ENCODE measurements at regions not wholly inside any gene's neighbourhood (a gene's known extent, or its start where the extent isn't known, plus 50 kb on each side); places are given as distances from the start of the nearest gene placed in this dataset.

DNA sequence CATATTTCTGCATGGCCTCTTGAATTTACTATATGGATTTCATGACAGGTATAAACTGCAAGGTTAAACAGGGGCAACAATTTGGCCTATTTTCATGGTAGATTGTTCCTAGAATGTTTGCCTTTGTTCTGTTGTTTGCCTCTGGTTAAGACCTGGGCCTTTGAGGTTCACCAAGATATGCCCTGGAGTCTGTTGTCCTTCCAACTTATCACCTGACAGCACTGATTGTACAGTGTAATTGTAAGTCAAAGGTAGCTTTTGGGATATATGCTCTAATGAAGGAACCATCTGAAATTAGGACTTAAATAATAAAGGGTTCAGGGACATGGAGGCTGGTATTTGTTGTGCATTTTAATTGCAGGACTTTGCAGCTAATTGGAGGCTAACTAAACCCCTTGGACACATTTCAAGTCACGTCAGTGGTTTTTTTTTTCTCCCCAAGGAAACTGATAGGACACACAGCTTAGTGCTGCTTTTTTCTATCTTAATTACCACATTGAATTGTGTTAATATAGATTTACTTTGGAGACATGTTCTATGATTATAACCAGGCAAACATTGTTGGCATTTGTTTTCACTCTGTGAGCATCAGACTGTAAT lies 771.2 kb upstream of the LINC00305 start:
- intact Hi-C loops (cut with micrococcal nuclease; ENCODE audit: unreplicated experiment), result no loop called here
- Histone ChIP-seq H3K27ac (no peak overlapping the region), H3K4me2 (no peak overlapping the region), H3K9me2 (ENCODE audit: insufficient read depth) (no peaks in the 10 kb centered on the region), H3K4me1 (replicated peaks; ENCODE audit: insufficient read depth) (no peaks in the 10 kb centered on the region), H4K20me1 (ENCODE audit: insufficient read depth) (no peaks in the 10 kb centered on the region), H3F3A (ENCODE audit: insufficient read depth, low read depth) (no peaks in the 10 kb centered on the region), H3K4me3 (no peak overlapping the region), H2AFZ (no peak overlapping the region), H3K36me3 (ENCODE audit: low read depth) (no peaks in the 10 kb centered on the region), H3K9me3 (ENCODE audit: insufficient read depth, low read depth) (no peaks in the 10 kb centered on the region), H3K79me2 (ENCODE audit: low read depth) (no peaks in the 10 kb centered on the region), H3K27me3 (ENCODE audit: insufficient read depth, low read depth) (no peaks in the 10 kb centered on the region)
- TF ChIP-seq, protein P1, sequence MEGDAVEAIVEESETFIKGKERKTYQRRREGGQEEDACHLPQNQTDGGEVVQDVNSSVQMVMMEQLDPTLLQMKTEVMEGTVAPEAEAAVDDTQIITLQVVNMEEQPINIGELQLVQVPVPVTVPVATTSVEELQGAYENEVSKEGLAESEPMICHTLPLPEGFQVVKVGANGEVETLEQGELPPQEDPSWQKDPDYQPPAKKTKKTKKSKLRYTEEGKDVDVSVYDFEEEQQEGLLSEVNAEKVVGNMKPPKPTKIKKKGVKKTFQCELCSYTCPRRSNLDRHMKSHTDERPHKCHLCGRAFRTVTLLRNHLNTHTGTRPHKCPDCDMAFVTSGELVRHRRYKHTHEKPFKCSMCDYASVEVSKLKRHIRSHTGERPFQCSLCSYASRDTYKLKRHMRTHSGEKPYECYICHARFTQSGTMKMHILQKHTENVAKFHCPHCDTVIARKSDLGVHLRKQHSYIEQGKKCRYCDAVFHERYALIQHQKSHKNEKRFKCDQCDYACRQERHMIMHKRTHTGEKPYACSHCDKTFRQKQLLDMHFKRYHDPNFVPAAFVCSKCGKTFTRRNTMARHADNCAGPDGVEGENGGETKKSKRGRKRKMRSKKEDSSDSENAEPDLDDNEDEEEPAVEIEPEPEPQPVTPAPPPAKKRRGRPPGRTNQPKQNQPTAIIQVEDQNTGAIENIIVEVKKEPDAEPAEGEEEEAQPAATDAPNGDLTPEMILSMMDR (conservative IDR thresholded peaks at IDR 0.05), result no peak
- TF ChIP-seq EZH2 (IDR thresholded peaks at IDR 0.05; ENCODE audit: low read depth), result no peak
- ChIA-PET POLR2A (ENCODE audit: unreplicated experiment) (no interaction called here), CTCF (no interaction called here)
- DNase-seq, result no peak
- no TSS peak for BruUV-seq (replicated peaks)

DNA sequence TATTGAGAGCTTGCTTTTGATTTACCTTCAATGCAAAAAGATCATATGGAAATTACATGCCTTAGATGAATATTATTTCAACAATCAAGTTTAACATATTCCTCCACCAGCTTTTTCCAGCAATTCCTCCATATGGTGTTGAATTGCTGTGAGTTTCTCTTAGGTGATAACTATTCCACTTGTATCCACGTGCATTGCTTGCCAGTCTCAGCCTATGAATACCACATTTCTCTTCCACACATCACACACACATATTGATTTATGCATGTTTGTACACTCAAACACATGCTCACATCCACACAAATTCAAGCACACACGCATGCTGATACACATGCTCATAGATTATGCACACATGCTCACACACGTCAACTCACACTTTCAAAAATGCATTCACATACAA lies 770.0 kb upstream of the LINC00305 start:
- H4K20me1 ChIP-seq (ENCODE audit: insufficient read depth), result no peaks in the 10 kb centered on the region
- H3K27me3 ChIP-seq (ENCODE audit: insufficient read depth, low read depth), result no peaks in the 10 kb centered on the region
- H3K4me1 ChIP-seq (replicated peaks; ENCODE audit: insufficient read depth), result no peaks in the 10 kb centered on the region
- POLR2A ChIA-PET (ENCODE audit: unreplicated experiment), result no interaction called here
- H3K4me3 ChIP-seq, result no peak overlapping the region
- no peak for DNase-seq
- no TSS peak for BruUV-seq (replicated peaks)
- no peaks in the 10 kb centered on the region for H3K9me2 ChIP-seq (ENCODE audit: insufficient read depth)
- intact Hi-C loops (cut with micrococcal nuclease; ENCODE audit: unreplicated experiment), result no loop called here
- H3K27ac ChIP-seq, result no peak overlapping the region
- H3F3A ChIP-seq (ENCODE audit: insufficient read depth, low read depth), result no peaks in the 10 kb centered on the region
- no peaks in the 10 kb centered on the region for H3K36me3 ChIP-seq (ENCODE audit: low read depth)
- CTCF ChIA-PET, result no interaction called here
- H3K4me2 ChIP-seq, result no peak overlapping the region
- H3K9me3 ChIP-seq (ENCODE audit: insufficient read depth, low read depth), result no peaks in the 10 kb centered on the region
- TF ChIP-seq EZH2 (IDR thresholded peaks at IDR 0.05; ENCODE audit: low read depth), result no peak
- TF ChIP-seq, protein P1 (conservative IDR thresholded peaks at IDR 0.05), result no peak
- H3K79me2 ChIP-seq (ENCODE audit: low read depth), result no peaks in the 10 kb centered on the region
- H2AFZ ChIP-seq, result no peak overlapping the region

- no peak overlapping the region for H3K27ac ChIP-seq
- no peaks in the 10 kb centered on the region for H3K79me2 ChIP-seq (ENCODE audit: low read depth)
- CTCF ChIA-PET, result no interaction called here
- no peaks in the 10 kb centered on the region for H3K4me1 ChIP-seq (replicated peaks; ENCODE audit: insufficient read depth)
- no peak overlapping the region for H3K4me3 ChIP-seq
- H3K36me3 ChIP-seq (ENCODE audit: low read depth), result no peaks in the 10 kb centered on the region
- TF ChIP-seq, protein P1 (conservative IDR thresholded peaks at IDR 0.05), result no peak
- TF ChIP-seq EZH2 (IDR thresholded peaks at IDR 0.05; ENCODE audit: low read depth), result no peak
- no peak for DNase-seq
- intact Hi-C loops (cut with micrococcal nuclease; ENCODE audit: unreplicated experiment), result no loop called here
- no peaks in the 10 kb centered on the region for H3K9me2 ChIP-seq (ENCODE audit: insufficient read depth)
- H2AFZ ChIP-seq, result no peak overlapping the region
- H3K9me3 ChIP-seq (ENCODE audit: insufficient read depth, low read depth), result no peaks in the 10 kb centered on the region
- BruUV-seq (replicated peaks), result no TSS peak
- no peaks in the 10 kb centered on the region for H4K20me1 ChIP-seq (ENCODE audit: insufficient read depth)
- no peaks in the 10 kb centered on the region for H3K27me3 ChIP-seq (ENCODE audit: insufficient read depth, low read depth)
- no peaks in the 10 kb centered on the region for H3F3A ChIP-seq (ENCODE audit: insufficient read depth, low read depth)
- no peak overlapping the region for H3K4me2 ChIP-seq
- POLR2A ChIA-PET (ENCODE audit: unreplicated experiment), result no interaction called here
These were observed 744.5 kb upstream of the LINC00305 start for GRCh38 chr18:64893349-64893748.

Data from PC-9 (cell line).